ENCODE measurements at regions not wholly inside any gene's neighbourhood (a gene's known extent, or its start where the extent isn't known, plus 50 kb on each side); places are given as distances from the start of the nearest gene placed in this dataset.
"Not testable (repeated sequence)": the region's sequence is repeated elsewhere in the genome, so short reads cannot be mapped to it uniquely, and the experiment has no call there.

DNA sequence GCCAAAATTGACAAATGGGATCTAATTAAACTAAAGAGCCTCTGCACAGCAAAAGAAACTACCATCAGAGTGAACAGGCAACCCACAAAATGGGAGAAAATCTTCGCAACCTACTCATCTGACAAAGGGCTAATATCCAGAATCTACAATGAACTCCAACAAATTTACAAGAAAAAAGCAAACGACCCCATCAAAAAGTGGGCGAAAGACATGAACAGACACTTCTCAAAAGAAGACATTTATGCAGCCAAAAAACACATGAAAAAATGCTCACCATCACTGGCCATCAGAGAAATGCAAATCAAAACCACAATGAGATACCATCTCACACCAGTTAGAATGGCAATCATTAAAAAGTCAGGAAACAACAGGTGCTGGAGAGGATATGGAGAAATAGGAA lies 261.4 kb upstream of the HNRNPA3 start:
- DNase-seq = not testable (repeated sequence)

DNA sequence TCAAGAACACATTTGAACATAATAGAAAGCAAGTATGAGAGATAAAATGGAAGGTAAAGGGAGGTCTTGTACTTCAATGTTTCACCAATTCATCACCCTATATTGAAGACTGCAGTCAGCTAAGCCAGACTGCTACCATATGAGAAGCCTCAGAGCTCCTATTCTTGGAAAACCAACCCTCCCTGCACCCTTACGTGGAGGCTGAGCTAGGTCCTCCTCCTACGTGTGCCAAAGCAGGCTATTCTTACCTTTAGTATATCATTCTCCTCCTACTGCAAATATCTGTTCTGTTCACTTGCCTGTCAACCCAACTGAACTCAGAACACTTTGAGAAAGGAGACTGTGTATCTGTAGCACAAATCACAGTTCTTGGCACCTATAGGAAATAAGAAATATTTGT lies 255.8 kb upstream of the HNRNPA3 start:
- no peak for DNase-seq

DNA sequence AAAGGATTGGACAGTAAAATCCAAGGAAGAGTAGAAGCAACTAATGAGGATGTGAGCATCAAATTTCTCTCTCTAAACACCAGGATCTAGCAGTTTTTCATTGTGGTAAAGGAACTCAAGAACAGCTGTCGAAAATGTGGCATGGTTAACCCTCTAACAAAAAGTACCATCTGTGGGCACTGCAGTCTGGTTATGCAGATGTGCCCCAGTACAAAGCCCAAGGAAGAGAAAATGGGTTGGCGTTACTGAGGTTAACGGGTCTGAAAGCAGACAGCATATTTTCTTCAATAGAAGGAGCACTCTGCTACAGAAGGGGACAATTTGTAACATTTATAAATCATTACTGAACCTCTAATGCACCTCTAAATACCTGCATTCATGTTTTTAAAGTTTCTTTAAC lies 253.0 kb upstream of the HNRNPA3 start:
- DNase-seq = no peak

DNA sequence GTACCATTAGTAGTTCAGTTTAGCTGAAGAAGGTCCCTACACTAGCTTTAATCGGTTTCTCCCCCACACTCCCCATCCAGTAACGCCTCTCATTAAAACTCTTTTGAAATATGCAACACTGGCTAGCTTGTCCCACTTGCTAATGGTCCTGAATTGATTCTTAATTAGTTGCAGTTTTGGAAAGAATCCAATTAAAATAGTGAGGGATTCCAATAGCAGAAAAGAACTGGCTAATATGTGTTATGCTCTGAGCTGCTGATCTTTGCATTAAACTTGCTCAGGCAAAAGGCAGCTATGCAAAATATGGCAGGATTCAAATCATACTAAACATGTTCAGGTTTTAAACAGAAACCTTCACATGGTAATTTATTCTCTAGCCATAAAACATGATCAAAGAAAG lies 252.5 kb upstream of the HNRNPA3 start:
- no peak for DNase-seq

DNA sequence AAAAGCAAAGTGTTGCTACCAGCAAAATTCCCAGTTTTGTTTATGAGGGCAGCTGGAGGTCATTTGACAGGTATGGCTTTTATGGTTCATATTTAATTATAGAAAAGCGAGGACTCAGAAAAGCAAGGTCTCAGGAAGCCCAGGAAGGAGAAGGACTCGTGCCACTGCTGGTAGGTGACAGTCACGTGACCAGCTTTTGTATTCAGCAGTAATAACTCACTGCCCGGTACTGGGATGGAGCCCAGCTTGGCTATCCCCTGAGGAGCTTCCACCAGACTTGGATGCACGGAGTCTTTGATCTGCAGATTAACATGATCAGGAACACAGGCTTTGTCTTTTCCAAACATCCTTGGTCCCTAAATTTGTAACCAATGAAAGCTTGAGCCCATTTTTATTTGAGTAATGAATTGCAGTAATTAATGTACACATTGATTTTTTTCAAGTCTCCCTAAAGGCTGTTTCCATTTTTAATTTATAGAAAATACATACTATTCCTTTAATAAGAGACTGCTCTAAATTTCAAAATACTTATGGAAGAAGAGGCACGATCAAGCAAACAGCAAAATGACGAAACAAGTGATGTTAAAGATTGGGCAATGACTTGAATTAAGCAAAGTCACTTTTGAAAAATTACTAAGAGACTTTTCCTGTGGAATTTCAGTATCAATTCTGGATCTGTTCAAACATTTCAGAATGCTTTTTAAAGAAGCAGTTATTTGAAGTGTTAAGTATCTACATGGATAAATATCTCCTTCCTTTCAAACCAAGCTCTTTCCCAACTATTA lies 251.7 kb upstream of the HNRNPA3 start:
- no peak for DNase-seq

DNA sequence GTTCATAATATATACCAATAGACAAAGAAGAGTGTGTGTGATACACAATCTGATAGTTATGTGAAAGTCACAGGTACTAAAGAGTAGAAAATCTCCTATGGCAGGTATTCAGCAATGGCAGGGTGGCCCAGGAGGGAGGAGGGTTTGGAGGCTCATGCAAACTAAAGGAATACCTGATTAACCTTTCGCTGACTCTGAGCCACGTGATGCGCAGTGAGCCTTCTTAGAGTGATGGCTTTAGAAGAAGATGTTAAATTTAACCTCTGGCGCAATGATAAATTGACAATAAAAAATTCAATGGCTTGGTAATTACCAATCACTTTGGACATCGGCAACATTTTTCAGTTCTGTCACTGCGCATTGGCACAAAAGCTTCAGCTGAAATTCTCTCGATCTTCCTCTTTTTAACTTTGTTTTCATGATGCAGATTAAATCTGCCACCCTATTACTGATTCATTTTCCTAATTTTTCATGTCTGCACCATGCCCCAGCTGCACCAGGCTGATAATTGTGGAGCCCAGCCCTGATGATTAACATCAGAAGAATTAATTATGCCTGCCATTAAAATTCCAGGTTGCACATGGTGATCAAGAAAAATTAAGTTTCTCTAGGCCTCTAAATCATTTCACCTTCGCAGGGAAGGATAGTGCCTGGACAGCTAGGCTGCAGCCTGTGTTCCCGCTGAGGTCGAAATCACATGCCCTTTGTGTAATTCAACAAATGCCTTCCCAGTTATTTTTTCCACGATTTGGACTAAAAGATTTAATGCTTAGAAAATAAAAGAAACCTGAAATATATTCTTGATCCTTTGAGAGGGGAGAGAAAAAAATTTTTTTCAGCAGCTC lies 250.6 kb upstream of the HNRNPA3 start:
- no peak for DNase-seq

DNA sequence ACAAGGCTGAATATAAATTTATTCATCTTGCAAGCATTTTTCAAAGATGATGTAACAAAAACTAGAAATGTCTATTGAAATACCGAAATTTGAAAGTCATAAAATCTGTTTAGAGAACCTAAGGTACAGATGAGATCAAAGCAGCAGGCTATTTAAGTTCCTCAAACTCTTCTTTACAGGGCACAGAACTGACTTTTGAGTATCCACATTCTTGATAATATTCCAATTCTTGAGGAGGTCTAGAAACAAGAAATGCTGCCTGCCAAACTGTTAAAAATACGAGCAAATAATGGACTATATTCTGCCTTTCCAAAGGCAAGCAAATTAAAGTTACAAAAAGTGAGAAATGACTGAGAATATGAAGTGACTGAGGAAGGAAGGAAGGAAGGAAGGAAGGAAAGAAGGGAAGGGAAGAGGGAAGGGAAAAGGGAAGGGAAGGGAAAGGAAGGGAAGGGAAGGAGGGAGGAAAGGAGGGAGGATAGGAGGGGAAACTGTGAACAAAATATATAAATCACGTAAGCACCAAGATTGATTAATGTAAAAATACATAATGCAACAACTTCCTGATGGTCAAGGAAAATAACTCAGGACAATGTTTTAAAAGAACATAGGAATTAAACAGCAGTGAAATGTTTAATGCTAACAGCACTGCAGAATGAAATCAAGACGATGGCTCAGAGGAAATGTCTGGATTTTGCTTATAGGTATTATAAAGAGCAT lies 248.9 kb upstream of the HNRNPA3 start:
- DNase-seq = no peak

DNA sequence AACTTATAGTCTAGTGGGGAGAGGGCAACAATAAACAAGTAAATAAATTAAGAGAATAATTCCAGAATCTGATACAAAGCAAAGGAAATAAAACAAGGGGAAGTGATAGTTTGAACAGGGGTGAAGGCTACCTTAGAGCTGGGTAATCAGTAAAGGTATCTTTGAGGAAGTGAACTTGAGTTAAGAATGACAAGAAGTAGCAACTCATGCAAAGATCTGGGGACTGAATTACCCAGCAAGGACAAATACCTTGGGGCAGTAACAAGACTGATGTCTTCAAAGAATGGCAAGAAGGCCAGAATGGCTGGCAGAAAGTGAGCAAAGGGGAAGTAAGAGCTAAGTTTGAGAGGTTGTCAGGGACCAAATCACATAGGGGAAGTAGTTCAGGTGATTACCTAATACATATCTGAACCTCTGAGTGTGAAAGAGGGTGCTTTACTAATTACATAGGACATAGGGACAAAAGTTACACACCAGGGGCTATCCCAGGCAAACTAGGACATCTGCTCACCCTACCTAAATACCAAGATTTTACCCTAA lies 244.6 kb upstream of the HNRNPA3 start:
- no peak for DNase-seq

DNA sequence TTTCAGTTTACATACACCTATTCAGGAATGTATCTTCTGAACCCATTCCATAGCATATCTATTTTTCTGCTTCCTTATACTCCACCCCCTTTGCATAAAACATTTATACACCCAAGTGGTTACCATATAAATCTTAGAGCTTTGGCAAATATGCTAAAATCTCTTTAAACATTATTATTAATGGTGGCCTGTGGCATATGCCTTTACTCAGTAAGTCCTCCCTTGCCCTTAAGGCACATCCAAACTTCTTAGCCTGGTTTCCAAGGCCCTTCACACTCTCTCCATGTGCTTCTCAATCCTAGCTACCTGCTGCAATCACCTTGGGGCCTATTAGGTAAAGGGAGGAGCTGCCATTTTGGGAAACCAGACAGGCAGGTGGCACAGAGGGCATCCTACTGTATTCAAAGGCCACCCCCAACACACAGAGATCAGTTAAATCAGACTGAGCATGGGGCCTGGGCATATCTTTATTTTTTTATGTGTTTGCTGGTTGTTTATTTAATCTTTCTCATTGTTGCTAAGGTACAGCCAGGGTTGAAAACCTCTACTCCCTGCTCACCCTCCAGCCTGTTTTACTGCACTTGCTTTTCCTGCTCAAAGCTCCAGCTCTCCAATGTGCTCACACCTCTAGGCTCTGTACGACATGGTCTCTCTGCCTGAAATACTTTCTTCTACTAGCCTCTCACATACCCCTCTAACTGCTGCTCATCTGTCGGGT lies 242.8 kb upstream of the HNRNPA3 start:
- DNase-seq = no peak

DNA sequence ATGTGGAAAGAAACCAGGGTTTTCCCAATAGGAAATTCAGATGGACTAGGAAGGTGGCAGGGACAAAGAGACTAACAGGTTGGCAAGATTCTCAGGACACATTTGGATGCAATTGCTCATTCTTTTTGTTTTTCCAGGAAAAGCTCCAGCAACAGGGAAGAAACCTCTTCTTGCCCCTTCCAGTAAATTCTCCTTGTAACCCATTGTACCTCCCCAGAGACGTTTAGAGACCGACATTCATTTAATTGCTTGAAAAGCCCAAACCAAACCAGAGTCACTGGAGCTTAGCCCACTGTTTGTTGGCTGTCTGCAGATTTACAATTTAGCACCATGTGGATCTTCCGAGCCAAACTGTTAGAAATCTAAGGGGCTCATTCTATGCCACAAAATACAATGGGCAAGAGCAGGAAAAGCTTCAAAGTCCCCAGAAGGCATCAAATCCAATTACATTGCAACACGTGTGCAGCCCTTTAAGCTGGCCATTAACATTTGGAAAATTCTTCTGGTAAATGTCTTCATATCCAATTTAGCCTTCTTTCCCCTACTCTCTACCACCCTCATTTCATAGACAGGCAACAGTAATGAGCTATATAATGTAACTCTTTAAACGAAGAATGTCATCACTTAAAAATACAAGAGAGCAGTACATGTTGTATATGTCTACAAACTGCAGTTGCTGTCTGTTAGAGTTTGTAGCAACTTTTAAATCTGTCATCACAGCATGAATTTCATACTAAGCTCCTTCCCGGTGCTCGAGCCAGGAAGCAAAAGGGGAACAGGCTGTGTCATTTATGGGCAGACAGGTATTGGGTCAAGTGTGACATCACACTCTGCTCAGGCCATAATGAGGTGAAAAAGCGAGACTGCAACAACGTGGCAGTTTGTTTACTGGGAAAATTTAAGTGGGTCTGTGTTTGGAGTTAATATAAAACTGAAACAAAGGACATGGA lies 235.6 kb upstream of the HNRNPA3 start:
- no peak for DNase-seq

DNA sequence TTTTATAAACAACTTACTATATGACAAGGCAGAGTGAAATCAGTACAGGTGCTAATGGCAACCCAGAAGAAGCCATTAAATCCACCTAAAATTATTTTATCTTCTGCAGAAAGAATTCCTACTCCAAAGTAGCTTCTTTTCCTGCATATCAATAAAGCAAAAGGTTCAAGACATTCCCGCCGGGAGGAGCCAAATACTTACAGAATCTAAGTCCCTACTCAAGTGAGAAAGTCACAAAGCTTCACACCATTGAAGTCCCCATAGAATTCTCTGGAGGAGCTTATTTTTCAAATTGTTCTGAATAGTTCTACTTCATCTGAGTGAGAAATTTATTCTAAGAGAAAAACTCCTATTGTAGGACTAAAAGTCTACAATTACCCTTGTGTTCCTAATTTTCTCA lies 233.7 kb upstream of the HNRNPA3 start:
- no peak for DNase-seq

DNA sequence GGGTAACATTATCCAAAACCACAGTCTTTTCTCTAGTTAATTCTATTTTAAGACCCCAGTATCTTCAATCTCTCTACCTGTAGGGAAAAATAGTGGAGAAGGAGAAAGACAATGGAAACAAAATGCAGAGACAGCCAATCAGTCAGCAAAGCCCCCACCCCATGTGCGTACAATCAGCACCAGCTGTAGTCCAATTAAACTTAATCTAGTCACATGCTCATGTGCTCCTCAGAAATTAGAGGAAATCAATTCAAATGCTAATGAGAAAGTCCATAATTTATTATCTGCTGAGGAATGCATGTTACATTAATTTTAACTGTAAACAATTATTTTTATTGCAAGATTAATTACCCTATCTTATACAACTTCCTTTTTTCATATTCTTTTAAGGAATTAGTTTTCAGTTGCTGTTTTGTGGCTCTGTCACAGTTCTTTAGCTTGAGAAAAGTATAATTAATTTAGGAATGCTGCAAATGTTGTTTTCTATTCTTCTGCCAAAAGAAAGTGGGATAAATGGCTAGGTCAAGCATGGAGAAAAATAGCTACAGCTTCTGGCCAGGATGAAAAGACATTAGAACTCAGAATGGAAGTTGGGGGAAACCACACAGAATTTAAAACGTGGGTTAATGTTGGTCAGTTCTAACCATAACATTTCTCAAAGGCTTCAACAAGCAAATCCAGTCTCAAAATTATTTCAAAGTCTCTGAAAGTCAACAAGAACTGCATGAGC lies 232.4 kb upstream of the HNRNPA3 start:
- no peak for DNase-seq

DNA sequence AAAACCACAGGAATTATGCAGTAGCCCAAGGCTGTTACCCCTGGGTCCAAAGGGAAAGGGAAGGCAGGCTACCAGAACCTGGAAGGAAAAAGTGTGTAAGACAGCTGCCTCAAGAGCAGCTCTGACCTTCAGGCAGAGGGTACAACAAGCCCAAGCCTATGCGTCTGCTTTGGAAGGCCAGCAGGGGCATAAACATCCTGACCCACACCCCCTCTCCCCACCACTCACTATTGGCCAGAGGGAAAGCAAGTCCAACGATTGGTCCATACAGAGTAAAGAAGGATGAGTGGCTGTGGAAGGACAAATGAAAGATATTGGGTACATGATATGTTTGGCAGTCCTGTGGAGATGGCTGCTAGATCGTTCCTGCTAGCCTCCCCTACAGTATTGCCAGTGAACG lies 227.6 kb upstream of the HNRNPA3 start:
- no peak for DNase-seq

DNA sequence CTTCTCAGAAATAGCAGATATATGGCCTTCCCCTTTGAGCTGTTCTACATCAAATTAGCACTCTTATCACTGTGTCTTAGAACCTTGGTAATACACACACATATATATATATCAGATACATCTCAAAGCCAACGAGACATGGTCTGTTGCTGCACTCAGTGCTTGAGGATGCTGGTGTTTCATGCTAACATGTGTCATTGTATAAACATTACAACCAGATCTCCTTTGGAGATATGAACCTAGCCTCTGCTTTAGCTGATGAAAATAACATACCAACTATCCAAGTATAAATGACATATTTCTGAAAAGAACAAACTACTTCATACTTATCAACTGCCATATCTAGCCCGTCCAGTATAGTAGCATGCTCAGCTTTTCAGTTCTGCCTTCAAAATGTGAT lies 226.7 kb upstream of the HNRNPA3 start:
- DNase-seq = no peak

DNA sequence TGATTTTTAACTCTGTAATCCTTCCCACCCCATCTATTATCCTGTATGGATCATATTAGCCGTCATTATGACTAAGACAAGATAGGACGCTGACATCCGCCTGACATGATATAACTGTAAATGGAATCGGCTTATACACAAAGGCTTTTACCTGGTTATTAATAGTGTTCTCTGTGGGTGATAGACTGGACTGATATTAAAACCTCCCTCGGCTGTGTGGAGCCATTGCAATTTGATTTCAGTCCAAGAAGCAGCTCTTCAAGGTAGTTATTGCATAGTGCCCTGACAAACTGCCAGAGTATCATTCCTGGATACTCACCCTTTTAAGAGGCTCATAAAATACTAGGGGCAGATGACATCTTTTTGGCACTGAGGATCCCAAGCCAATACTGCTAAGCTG lies 226.1 kb upstream of the HNRNPA3 start:
- no peak for DNase-seq

DNA sequence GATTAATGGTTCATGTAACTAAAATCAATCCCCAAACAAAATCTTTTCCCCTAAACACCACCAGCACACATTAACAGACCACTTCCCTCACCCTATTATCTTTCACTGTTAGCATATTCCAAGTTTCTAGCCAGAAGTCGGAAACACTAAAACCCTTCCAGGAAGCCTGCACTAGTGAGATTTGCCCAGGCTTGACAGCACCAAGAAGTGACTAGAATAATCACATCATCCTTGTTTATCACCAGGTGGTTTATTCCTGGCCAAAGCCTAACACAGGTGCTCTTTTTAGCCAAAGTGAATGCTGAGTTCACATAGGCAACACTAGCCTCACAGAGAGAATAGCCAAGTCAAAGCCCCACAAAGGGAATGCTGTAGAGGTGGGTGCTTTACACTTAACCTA lies 221.2 kb upstream of the HNRNPA3 start:
- DNase-seq = no peak

DNA sequence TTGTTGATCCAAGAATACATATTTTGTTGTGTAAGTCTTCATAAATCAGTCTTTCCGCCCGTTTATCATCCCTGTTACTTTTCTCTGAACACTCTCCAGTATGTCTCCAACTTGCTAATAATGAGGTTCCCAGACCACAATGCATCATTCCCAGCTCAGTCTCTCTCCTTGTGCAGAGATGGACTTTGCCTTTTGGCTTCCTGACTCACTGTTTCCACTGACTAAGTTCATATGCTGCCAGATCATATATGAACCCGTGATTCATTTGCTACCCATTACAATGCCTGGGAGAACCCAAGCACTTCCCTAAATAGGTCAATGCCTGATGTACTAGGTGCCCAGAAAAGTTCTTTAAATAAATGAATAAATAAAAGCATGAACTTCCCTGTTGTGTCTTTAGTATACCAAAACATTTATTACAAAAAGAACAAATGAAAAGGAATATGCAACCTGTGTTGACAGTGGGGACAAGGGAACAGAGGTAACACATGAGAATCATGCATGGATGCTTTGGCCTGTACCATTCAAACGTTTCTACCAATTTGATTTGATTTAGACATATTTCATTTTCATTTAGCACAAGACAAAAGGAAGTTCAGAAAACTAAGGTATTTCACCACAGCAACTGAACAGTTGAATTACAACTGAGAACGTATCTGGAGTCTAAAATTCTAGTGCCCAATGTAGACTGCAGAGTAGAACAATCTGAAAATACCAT lies 215.4 kb upstream of the HNRNPA3 start:
- DNase-seq = no peak

DNA sequence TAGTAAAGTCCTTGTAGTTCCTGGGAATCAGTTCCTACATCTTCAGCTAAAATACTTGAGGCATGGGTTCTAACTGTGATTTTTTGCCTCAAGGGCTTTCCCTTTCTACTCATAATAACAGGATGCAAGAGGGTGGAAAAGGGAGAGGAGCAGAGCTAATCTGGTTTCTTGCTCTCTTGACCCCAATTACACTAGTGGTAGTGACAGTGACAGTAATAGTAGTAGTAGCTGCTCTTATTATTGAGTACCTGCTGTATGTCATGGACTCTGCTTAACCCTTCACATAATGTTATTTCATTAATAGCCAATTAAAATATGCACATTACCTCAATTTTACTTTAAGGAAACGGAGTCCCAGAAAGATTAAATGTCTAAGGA lies 214.8 kb upstream of the HNRNPA3 start:
- no peak for DNase-seq

DNA sequence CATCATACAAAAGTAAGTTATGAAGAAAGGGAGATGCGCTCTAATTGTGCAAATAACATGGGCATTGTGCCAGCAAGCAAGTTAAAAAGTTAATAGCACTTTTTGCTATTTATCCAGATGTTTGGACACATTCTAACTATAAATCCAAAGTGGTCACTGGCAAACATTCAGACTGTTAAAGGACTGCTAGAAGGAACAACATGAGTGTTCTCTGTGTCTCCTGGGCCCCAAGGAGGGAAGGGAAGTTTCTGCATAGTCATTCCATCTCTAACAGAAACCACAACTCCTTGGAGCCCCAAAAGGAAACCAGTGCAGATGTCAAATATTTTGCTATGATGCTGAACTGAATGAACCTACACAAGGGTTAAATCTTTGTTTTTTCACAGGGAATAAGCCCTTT lies 213.3 kb upstream of the HNRNPA3 start:
- no peak for DNase-seq

DNA sequence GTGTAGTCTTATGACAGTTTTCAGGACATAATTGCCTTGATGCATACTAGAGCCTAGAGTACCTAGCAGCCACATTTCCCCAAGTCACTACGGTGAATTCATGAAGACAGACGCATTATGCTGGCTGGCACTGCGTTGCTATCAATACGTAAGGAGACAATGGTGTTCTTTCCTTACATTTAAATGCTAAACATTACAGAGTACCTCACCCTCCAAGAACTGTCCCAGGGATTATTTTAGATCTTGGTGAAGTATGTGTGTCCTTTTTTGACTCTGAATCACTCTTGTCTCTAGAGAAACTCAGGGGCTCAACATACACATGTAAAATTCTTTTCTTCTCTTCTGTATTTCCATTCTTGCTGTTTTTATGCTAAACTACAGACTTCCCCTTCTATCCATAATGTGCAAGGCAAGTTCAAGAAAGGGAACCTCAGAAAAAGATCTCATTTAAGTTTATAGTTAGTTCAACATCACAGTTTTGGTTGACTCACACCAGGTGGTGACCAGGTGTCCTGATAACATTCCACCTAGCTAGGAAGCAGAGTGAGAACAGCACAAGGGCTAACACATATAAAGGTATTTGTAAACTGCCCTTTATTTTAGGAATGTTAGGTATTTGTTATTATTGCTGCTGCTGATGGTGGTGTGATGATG lies 212.4 kb upstream of the HNRNPA3 start:
- no peak for DNase-seq
